SK-N-SH (cell line): ENCODE measurements at regions not wholly inside any gene's neighbourhood (a gene's known extent, or its start where the extent isn't known, plus 50 kb on each side); places are given as distances from the start of the nearest gene placed in this dataset.

Experiments used
- CTCF ChIA-PET: fragments of 300-600, 350-600 bp; formaldehyde crosslinking; extraction: SDS; loops from one replicate; lab custom pipeline; 2021; lab: Yijun Ruan, JAX
- POLR2A ChIA-PET: fragments of 350-600 bp; sonication (Branson Sonifier 250); formaldehyde crosslinking; extraction: SDS; loops from one replicate; lab custom pipeline; 2020; ENCODE audit warnings: antibody characterized with exemption, inconsistent platforms; lab: Yijun Ruan, JAX
- DNase-seq: peaks from one replicate; pipeline ENCODE4 v3.0.0; 2012
- H2AFZ ChIP-seq: fragments of 200-600 bp; sonication (generic); 2 replicates; pipeline ENCODE4 v1.8.1; 2016; ENCODE audit warnings: antibody characterized with exemption, mild to moderate bottlenecking, low read depth
- H3F3A ChIP-seq: fragments of 200-600 bp; sonication (generic); replicated peaks from 2 replicates; pipeline ENCODE3; 2016; ENCODE audit warnings: antibody characterized with exemption, mild to moderate bottlenecking; ENCODE audit not compliant: insufficient read depth
- H3K27ac ChIP-seq, 2 experiments: fragments of 200-500 bp in 1 of 2; fragments of 200-600 bp in 1 of 2; sonication (Bioruptor generic) in 1 of 2; sonication (generic), shearing (Covaris generic) in 1 of 2; 2 replicates each; pipeline versions ENCODE4 v1.5.1 to v1.6.1; 2014 to 2016; ENCODE audit warnings: low read depth in 2 of 2, inconsistent platforms in 1 of 2, low read length in 1 of 2, mild to moderate bottlenecking in 1 of 2, mixed read lengths in 1 of 2
- H3K27me3 ChIP-seq: fragments of 200-600 bp; sonication (generic), shearing (Covaris generic); 2 replicates; pipeline ENCODE4 v1.6.1; 2016; ENCODE audit warnings: mixed run types; ENCODE audit not compliant: insufficient read depth
- H3K36me3 ChIP-seq, 2 experiments: fragments of 200-500 bp in 1 of 2; fragments of 200-600 bp in 1 of 2; sonication (Bioruptor generic) in 1 of 2; sonication (generic) in 1 of 2; replicated peaks in 1 of 2; 2 replicates each; pipeline versions ENCODE3 to v1.5.1; 2014 to 2016; ENCODE audit warnings: low read length in 1 of 2, mild to moderate bottlenecking in 1 of 2; ENCODE audit not compliant: insufficient read depth in 2 of 2, control insufficient read depth in 1 of 2
- H3K4me1 ChIP-seq, 2 experiments: fragments of 200-500 bp in 1 of 2; fragments of 200-600 bp in 1 of 2; sonication (Bioruptor generic) in 1 of 2; sonication (generic), shearing (Covaris generic) in 1 of 2; 2 replicates each; pipeline versions ENCODE4 v1.5.1 to v1.6.1; 2014 to 2016; ENCODE audit warnings: low read depth in 1 of 2, low read length in 1 of 2, mixed run types in 1 of 2; ENCODE audit not compliant: insufficient read depth in 2 of 2, control insufficient read depth in 1 of 2
- H3K4me2 ChIP-seq: fragments of 200-600 bp; sonication (generic), shearing (Covaris generic); 2 replicates; pipeline ENCODE4 v1.6.1; 2017; ENCODE audit warnings: mixed run types
- H3K4me3 ChIP-seq, 2 experiments: fragments of 200-500 bp in 1 of 2; fragments of 200-600 bp in 1 of 2; sonication (Bioruptor generic) in 1 of 2; sonication (generic), shearing (Covaris generic) in 1 of 2; 2 replicates each; pipeline versions ENCODE4 v1.5.1 to v1.8.1; 2014 to 2016; ENCODE audit warnings: low read depth in 2 of 2, inconsistent platforms in 1 of 2, low read length in 1 of 2, mild to moderate bottlenecking in 1 of 2, mixed read lengths in 1 of 2, moderate library complexity in 1 of 2
- H3K79me2 ChIP-seq: fragments of 200-600 bp; sonication (generic); 2 replicates; pipeline ENCODE4 v1.8.1; 2017; ENCODE audit warnings: mild to moderate bottlenecking; ENCODE audit not compliant: insufficient read depth
- H3K9ac ChIP-seq: fragments of 200-600 bp; sonication (generic); 2 replicates; pipeline ENCODE4 v1.6.1; 2017; ENCODE audit warnings: mixed run types
- H3K9me2 ChIP-seq: fragments of 200-600 bp; sonication (generic); 2 replicates; pipeline ENCODE4 v1.6.1; 2017; ENCODE audit warnings: mixed run types
- H3K9me3 ChIP-seq: fragments of 200-600 bp; sonication (generic); 2 replicates; pipeline ENCODE4 v1.6.1; 2017; ENCODE audit warnings: mixed run types, mild to moderate bottlenecking, moderate library complexity
- H4K20me1 ChIP-seq: fragments of 200-600 bp; sonication (generic); 2 replicates; pipeline ENCODE4 v1.6.1; 2017; ENCODE audit warnings: mild to moderate bottlenecking, mixed run types; ENCODE audit not compliant: insufficient read depth
- ELF1 ChIP-seq: IDR thresholded peaks from 2 replicates; pipeline ENCODE4 v1.4.0; 2012
- EZH2phosphoT487 ChIP-seq: fragments of 200-600 bp; sonication (generic); IDR thresholded peaks from 2 replicates; pipeline ENCODE4 v1.6.1; 2017; ENCODE audit warnings: low read depth, mixed run types, mild to moderate bottlenecking, antibody characterized with exemption, moderate library complexity, borderline replicate concordance
- FOXM1 ChIP-seq: IDR thresholded peaks from 2 replicates; pipeline ENCODE4 v1.4.0; 2012; ENCODE audit warnings: low read depth, mild to moderate bottlenecking
- POLR2AphosphoS5 ChIP-seq: IDR thresholded peaks from 2 replicates; pipeline ENCODE4 v1.6.1; 2012; ENCODE audit warnings: low read depth, low read length
- REST ChIP-seq: IDR thresholded peaks from 2 replicates; pipeline ENCODE4 v1.6.1; 2012; ENCODE audit warnings: mild to moderate bottlenecking, low read depth, low read length, moderate library complexity
- WGBS: methylation state at CpG from one replicate; pipeline ENCODE4 v1.1.6; 2017; ENCODE audit warnings: low lambda C conversion rate; 5-methylcytosine and 5-hydroxymethylcytosine counted together

DNA sequence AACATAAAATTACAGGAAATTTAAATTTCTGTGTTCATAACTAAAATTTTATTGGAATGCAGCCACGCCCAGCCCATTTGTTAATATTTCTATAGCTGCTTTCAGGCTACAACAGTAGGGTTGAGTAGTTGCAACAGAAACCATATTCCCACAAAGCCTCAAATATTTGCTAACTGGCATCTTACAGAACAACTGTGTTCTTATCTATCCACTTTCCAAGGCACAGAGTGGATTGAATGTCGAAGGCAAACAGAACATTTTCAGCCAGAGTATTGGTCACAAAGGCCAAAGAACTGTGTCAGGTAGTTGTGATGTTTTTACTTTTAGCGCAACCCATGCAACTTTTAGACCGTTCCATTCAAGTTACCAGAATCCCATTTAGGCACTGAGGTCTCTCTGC, 51.1 kb upstream of the OPN4 start:
- Histone ChIP-seq H3K79me2 (no peaks in the 10 kb centered on the region), H3K36me3 (no peaks in the 10 kb centered on the region), H3K9me2 (no peaks in the 10 kb centered on the region), H3K4me3 (no peak overlapping the region), H2AFZ (no peak overlapping the region), H3K9ac (no peak overlapping the region), H3F3A (no peaks in the 10 kb centered on the region), H3K27ac (no peak overlapping the region), H3K4me2 (no peak overlapping the region), H4K20me1 (no peaks in the 10 kb centered on the region), H3K9me3 (no peaks in the 10 kb centered on the region; the same call in 1 of the 2 replicates), H3K27me3 (no peaks in the 10 kb centered on the region), H3K4me1 (peaks cover 0 to 2% of the 10 kb centered on the region in 2 experiments; a peak in 1 of 4 replicates)
- no peak for DNase-seq
- TF ChIP-seq REST (no peak), FOXM1 (no peak), EZH2phosphoT487 (no peak), POLR2AphosphoS5 (no peak), ELF1 (no peak)
- ChIA-PET CTCF (interaction anchor here (2.9 kb wide), 1 partner anchor 18 kb away, joined by 9 read pairs; no protein-coding TSS in a partner anchor), POLR2A (no interaction called here)
- 68% methylated on average over 4 of the region's 4 CpGs for WGBS
